GM12865 (cell line): ENCODE measurements at regions not wholly inside any gene's neighbourhood (a gene's known extent, or its start where the extent isn't known, plus 50 kb on each side); places are given as distances from the start of the nearest gene placed in this dataset.

ENCODE experiments used
- DNase-seq: peaks from one replicate; pipeline ENCODE4 v3.0.0; 2010; ENCODE audit warnings: low read depth
- H3K4me3 ChIP-seq: 2 replicates; pipeline ENCODE4 v1.5.1; 2011; ENCODE audit warnings: mild to moderate bottlenecking, low read depth, low read length, control low read depth
- TF ChIP-seq, protein P1 (sequence below): IDR thresholded peaks from 2 replicates; pipeline ENCODE4 v1.5.1; 2011; ENCODE audit warnings: low read length, control low read depth, low read depth, inconsistent platforms; ENCODE audit not compliant: insufficient read depth; ENCODE audit errors: missing control alignments

DNA sequence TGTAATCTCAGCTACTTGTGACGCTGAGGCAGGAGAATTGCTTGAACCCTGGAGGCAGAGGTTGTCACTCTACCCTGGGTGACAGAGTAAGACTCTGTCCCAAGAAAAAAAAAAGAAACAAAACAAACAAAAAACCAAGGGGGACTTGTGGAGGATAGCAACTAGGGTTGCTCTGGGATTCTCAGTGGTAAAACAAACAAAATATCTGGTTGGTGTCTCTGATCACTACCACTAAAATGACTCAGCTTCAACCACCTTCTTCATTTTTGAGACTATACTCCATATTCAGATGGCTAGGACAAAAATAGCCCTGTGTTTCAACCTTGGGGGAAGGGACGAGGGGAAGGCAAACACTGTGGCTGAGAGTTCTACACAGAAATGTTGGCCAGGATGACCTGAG, 110.3 kb downstream of the ARRDC3 start:
- H3K4me3 ChIP-seq: no peak overlapping the region
- DNase-seq: peak; percentile 92

DNA sequence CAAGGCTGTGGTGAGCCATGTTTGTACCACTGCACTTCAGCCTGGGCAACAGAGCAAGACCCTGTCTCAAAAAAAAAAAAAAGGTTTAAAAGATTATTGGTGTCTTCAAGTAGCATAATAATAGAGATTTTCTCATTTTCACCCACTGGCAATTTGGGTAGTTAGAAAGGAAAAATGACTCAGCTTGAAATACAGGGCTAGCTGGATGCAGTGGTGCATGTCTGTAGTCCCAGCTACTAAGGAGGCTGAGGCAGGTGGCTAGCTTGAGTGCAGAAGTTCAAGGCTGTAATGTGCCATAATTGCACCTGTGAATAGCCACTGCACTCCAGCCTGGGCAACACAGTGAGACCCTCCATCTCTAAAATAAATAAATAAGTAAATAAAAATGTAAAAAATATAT, 111.1 kb downstream of the ARRDC3 start:
- TF ChIP-seq, protein P1, sequence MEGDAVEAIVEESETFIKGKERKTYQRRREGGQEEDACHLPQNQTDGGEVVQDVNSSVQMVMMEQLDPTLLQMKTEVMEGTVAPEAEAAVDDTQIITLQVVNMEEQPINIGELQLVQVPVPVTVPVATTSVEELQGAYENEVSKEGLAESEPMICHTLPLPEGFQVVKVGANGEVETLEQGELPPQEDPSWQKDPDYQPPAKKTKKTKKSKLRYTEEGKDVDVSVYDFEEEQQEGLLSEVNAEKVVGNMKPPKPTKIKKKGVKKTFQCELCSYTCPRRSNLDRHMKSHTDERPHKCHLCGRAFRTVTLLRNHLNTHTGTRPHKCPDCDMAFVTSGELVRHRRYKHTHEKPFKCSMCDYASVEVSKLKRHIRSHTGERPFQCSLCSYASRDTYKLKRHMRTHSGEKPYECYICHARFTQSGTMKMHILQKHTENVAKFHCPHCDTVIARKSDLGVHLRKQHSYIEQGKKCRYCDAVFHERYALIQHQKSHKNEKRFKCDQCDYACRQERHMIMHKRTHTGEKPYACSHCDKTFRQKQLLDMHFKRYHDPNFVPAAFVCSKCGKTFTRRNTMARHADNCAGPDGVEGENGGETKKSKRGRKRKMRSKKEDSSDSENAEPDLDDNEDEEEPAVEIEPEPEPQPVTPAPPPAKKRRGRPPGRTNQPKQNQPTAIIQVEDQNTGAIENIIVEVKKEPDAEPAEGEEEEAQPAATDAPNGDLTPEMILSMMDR: no peak
- no peak overlapping the region for H3K4me3 ChIP-seq
- peak; percentile 90 for DNase-seq

More for the DNA sequence above, 110.3 kb downstream of the ARRDC3 start:
- TF ChIP-seq, protein P1: no peak

DNA sequence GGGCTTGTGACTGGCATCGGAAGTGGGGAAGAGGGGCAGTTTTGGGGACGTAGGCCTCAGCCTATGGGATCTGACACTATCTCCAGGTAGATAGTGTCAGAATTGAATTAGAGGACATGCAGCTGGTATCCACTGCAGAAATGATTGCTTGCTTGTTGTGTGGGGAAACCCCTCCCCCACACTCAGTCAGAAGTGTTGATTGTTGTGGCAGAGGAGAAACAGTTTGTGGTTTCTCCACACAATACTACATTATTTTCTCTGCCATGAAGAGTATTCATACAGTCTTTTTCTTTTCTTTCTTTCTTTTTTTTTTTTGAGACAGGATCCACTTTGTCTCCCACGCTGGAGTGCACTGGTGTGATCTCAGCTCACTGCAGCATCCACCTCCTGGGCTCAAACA, 113.9 kb downstream of the ARRDC3 start:
- H3K4me3 ChIP-seq: no peak overlapping the region

DNA sequence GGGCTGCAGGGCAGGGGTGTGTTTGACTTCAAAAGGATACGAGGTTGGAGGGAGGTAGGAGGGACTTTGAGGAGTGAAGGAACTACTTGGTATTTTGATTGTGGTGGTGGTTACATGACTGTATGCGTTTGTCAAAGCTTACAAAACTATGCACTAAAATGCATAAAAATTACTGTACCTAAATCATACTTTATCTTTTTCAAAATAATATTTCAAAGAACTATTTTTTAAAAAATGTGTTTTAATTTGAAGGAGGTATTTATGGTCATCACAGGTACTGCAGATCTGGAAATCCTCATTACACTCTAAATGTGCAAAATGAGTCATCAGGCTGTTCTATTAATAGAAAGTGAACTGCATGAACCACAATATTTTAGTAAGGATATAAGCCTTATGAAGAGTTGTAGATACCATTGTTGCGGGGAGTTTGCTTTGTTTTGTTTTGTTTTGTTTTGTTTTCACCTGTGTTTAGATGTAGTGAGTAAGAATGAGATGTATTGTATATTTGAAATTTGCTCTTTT, 116.9 kb downstream of the ARRDC3 start:
- no peak overlapping the region for H3K4me3 ChIP-seq
- DNase-seq: peak; percentile 49
- TF ChIP-seq, protein P1: no peak

More for the DNA sequence above, 113.9 kb downstream of the ARRDC3 start:
- TF ChIP-seq, protein P1: no peak
- peak; percentile 74 for DNase-seq

DNA sequence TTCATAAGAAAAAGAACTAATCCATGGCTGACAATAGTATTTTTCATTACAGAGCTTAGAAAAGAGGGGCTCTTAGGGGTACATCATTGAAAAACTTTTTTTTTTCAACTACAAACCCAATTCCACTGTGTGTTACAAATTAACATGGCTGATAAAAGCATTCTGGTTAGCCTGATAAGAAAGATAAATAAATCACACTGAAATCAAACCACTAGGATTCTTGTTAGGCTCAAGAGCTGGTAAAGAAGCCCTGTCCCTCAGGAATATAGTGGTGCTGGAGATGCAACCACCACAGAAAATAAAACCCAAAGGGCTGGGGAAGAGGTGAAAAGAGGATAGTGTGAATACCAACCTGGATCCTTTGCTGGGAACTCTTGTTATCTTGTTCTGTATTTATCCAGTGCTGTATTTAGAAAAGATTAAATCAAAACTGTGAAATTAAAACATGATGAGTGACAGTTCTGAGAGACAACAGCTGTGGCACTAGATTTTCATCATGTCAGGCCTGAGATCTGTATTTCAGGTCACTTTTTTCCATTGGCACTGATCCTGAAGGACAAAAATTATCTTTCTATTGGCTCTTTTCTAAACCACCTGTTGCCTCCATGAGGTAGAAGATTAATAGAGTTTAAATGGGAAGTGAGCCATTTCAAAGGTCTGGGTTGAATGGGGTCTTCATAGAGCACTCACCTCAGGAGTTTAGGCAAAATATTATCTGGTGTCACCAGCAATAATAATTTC, 118.6 kb downstream of the ARRDC3 start:
- TF ChIP-seq, protein P1: no peak
- no peak overlapping the region for H3K4me3 ChIP-seq
- DNase-seq: no peak

DNA sequence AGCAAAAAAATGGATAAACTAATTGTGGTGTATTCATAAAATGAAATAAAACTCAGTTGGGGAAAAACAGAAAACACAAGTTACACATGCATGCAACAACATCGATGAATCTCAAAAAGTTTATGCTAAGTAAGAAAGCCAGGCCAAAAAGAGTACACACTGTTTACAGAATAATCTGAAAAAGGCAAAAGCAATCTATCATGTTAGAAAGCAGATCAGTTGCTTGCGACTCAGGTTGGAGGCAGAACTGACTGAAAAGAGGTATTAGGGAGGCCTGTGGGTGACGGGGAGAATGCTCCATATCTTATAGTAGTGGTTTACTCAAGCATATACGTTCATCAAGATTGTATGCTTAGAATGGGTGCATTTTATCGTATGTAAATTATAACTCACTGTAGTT, 119.2 kb downstream of the ARRDC3 start:
- TF ChIP-seq, protein P1: no peak
- no peak overlapping the region for H3K4me3 ChIP-seq
- DNase-seq: no peak
